ENCODE measurements at regions not wholly inside any gene's neighbourhood (a gene's known extent, or its start where the extent isn't known, plus 50 kb on each side); places are given as distances from the start of the nearest gene placed in this dataset.

- no peak for ATAC-seq
- DNase-seq (ENCODE audit: low spot score): no peak
- Histone ChIP-seq H3K4me2 (ENCODE audit: low read depth, low read length) (no peak overlapping the region), H3K9ac (ENCODE audit: insufficient read depth, low read depth, low read length) (no peak overlapping the region), H3K27me3 (ENCODE audit: control insufficient read depth in 1 of 2, insufficient read depth in 2 of 2, low read length in 2 of 2) (0 out of 5 replicates have a peak, but pooled peaks cover 0 to 4% of the 10 kb centered on the region in 2 experiments), H3K9me3 (ENCODE audit: low read length) (no peaks in the 10 kb centered on the region), H3K79me2 (ENCODE audit: insufficient read depth, low read length) (no peaks in the 10 kb centered on the region), H3K4me3 (replicated peaks in 1 of 3; ENCODE audit: insufficient read depth in 1 of 3, low read depth in 2 of 3, low read length in 3 of 3) (no peak overlapping the region; a peak in 1 of 6 replicates), H2AFZ (ENCODE audit: low read length) (no peak overlapping the region), H3K36me3 (replicated peaks in 1 of 2; ENCODE audit: control insufficient read depth in 1 of 2, insufficient read depth in 2 of 2, low read length in 2 of 2) (no peaks in the 10 kb centered on the region), H3K27ac (ENCODE audit: extremely low read length, insufficient read depth, low read length) (no peak overlapping the region), H3K4me1 (ENCODE audit: insufficient read depth, low read length) (peaks cover 14% of the 10 kb centered on the region), H4K20me1 (ENCODE audit: insufficient read depth, low read length) (no peaks in the 10 kb centered on the region)
- POLR2A ChIA-PET: no interaction called here
- 74% methylated on average over 8 of the region's 18 CpGs for WGBS (ENCODE audit: low lambda C conversion rate)
- in situ Hi-C loops (cut with HindIII; ENCODE audit: extremely low pct_ligation_motif_present, low pct_unique_long_range_greater_than_20kb) (no loop called here), intact Hi-C loops (cut with micrococcal nuclease; ENCODE audit: unreplicated experiment) (loop anchor here (5.0 kb wide), 1 partner anchor 275 kb away; no protein-coding TSS in a partner anchor)
- no peak for FAIRE-seq
- TF ChIP-seq ZNF432 (CRISPR knock-in tag; IDR thresholded peaks at IDR 0.05; ENCODE audit: borderline replicate concordance) (no peak), ESRRA (CRISPR knock-in tag; IDR thresholded peaks at IDR 0.05; ENCODE audit: low read depth) (no peak), AGO1 (IDR thresholded peaks at IDR 0.05; ENCODE audit: low read depth, low read length, poor library complexity, severe bottlenecking) (peak; percentile 13)
- CTCF ChIA-PET (ENCODE audit: low intra/inter-chr PET ratio, low total read pairs): no interaction called here
- no TSS peak for BruUV-seq (replicated peaks)
Observed at GRCh38 chr15:96052572-96053030, 277.9 kb upstream of the NR2F2 start.

GRCh38 chr15:96053031-96053780, 277.3 kb upstream of the NR2F2 start:
- intact Hi-C loops (cut with micrococcal nuclease; ENCODE audit: unreplicated experiment) (loop anchor here (5.0 kb wide), 1 partner anchor 274 kb away; no protein-coding TSS in a partner anchor), in situ Hi-C loops (cut with HindIII; ENCODE audit: extremely low pct_ligation_motif_present, low pct_unique_long_range_greater_than_20kb) (no loop called here)
- Histone ChIP-seq H2AFZ (ENCODE audit: low read length) (no peak overlapping the region), H3K4me1 (ENCODE audit: insufficient read depth, low read length) (peaks cover 14% of the 10 kb centered on the region), H3K4me2 (ENCODE audit: low read depth, low read length) (peak overlapping the region; percentile 65), H3K9me3 (ENCODE audit: low read length) (no peaks in the 10 kb centered on the region), H3K27me3 (ENCODE audit: control insufficient read depth in 1 of 2, insufficient read depth in 2 of 2, low read length in 2 of 2) (0 out of 5 replicates have a peak, but pooled peaks cover 0 to 4% of the 10 kb centered on the region in 2 experiments), H3K27ac (ENCODE audit: extremely low read length, insufficient read depth, low read length) (no peak overlapping the region), H3K4me3 (replicated peaks in 1 of 3; ENCODE audit: insufficient read depth in 1 of 3, low read depth in 2 of 3, low read length in 3 of 3) (peak overlapping the region; percentile 43 to 60 (median 45)), H3K79me2 (ENCODE audit: insufficient read depth, low read length) (no peaks in the 10 kb centered on the region), H3K9ac (ENCODE audit: insufficient read depth, low read depth, low read length) (peak overlapping the region; percentile 5; the same call in 1 of the 2 replicates), H4K20me1 (ENCODE audit: insufficient read depth, low read length) (no peaks in the 10 kb centered on the region), H3K36me3 (replicated peaks in 1 of 2; ENCODE audit: control insufficient read depth in 1 of 2, insufficient read depth in 2 of 2, low read length in 2 of 2) (no peaks in the 10 kb centered on the region)
- ChIA-PET POLR2A (no interaction called here), CTCF (ENCODE audit: low intra/inter-chr PET ratio, low total read pairs) (no interaction called here)
- ATAC-seq: peak; percentile 80
- FAIRE-seq: no peak
- 24% methylated on average over 17 of the region's 36 CpGs for WGBS (ENCODE audit: low lambda C conversion rate)
- no TSS peak for BruUV-seq (replicated peaks)
- peak; percentile 9 for DNase-seq (ENCODE audit: low spot score)
- TF ChIP-seq NR1H2 (CRISPR knock-in tag; IDR thresholded peaks at IDR 0.05; ENCODE audit: borderline replicate concordance, low read depth) (no peak), AGO1 (IDR thresholded peaks at IDR 0.05; ENCODE audit: low read depth, low read length, poor library complexity, severe bottlenecking) (peak; percentile 9), ZNF687 (CRISPR knock-in tag; IDR thresholded peaks at IDR 0.05) (peak; percentile 40), NFATC3 (CRISPR knock-in tag; IDR thresholded peaks at IDR 0.05) (no peak), ZNF564 (CRISPR knock-in tag; IDR thresholded peaks at IDR 0.05) (no peak), HNF1B (CRISPR knock-in tag; IDR thresholded peaks at IDR 0.05) (no peak)
